ENCODE measurements at regions not wholly inside any gene's neighbourhood (a gene's known extent, or its start where the extent isn't known, plus 50 kb on each side); places are given as distances from the start of the nearest gene placed in this dataset.

DNA sequence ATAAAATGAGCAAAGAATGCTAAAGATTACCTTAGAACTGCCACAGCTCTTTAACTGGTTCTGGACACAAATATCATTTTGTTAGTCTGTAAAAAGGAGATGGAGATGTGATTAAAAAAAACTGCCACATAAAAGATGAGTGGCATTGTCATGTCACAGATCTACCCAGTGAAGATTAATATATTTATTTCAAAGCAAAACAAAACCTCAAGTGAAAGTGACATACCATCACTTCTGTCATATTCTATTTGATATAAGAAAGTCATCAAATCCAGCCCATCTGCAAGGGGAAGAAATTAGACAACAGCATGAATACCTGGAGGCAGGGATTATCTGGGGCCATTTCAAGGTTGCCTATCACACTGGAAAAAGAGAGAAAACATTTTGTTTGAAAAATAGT lies 417.6 kb upstream of the LRRTM4 start:
- DNase-seq, result no peak
- Mint-ChIP-seq H3K4me3 (no peak overlapping the region), H3K27me3 (no peaks in the 10 kb centered on the region), H3K36me3 (no peaks in the 10 kb centered on the region), H3K4me1 (no peaks in the 10 kb centered on the region), H3K9me3 (peaks cover 0 to 4% of the 10 kb centered on the region in 2 donors), H3K27ac (no peak overlapping the region)
- no peak for ATAC-seq (replicated peaks)

- Mint-ChIP-seq H3K9me3 (peaks cover 1 to 4% of the 10 kb centered on the region in 2 donors), H3K4me1 (no peaks in the 10 kb centered on the region), H3K36me3 (no peaks in the 10 kb centered on the region), H3K27ac (no peak overlapping the region), H3K27me3 (no peaks in the 10 kb centered on the region), H3K4me3 (no peak overlapping the region)
- DNase-seq, result no peak
- no peak for ATAC-seq (replicated peaks)
These were observed 432.8 kb upstream of the LRRTM4 start for GRCh38 chr2:77954931-77955330.

DNA sequence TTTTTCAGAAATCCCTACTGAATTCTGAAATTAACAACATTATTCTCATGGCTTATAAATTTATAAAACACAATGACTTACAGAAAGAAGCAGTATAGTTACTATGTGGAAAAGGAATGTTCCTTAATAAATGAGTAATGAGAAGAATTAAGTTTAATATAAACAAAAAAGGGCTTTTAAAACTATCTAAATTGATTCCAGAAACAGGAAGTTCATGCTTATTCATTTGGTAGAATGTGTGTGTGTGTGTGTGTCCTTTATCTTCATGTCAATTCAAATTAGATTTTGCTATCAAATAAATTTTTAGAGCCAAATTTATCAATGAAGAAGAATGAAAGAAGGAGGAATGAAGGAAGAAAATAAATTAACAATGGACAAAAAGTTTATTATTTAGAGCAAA lies 440.8 kb upstream of the LRRTM4 start:
- no peak for ATAC-seq (replicated peaks)
- H3K9me3 Mint-ChIP-seq, result peaks cover 4 to 12% of the 10 kb centered on the region in 2 donors
- H3K36me3 Mint-ChIP-seq, result no peaks in the 10 kb centered on the region
- H3K27ac Mint-ChIP-seq, result no peak overlapping the region
- H3K27me3 Mint-ChIP-seq, result no peaks in the 10 kb centered on the region
- no peak overlapping the region for H3K4me3 Mint-ChIP-seq
- H3K4me1 Mint-ChIP-seq, result no peaks in the 10 kb centered on the region
- no peak for DNase-seq

DNA sequence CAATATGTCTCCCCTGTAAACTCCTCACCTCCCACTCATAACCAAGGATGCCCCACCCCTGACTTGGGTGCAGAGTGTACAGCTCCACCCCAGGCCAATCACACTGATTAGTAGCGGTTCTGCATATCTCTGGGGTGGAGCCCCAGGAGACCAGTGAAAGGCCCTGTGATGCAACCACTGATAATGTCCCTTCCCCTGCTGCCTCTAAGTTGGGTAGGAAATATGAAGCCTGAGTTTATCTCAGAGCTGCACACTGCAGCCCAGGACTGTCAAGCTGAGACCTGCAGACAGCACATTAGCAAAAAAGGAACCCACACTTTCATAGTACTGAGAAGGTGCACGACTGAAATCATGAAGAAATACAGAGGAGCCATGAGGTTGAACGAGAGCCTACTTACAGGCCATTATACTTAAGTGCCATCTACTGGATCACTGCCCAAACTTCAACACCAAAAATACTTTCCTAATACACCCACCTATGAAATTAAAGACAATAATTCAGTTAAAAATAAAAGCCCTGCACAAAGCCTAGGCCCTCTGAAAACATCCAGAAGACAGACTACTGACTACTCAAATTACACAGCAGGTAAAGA lies 455.4 kb upstream of the LRRTM4 start:
- no peak for DNase-seq
- ATAC-seq (replicated peaks), result no peak
- no peaks in the 10 kb centered on the region for H3K4me1 Mint-ChIP-seq
- H3K4me3 Mint-ChIP-seq, result no peak overlapping the region
- peaks cover 14 to 16% of the 10 kb centered on the region in 2 donors for H3K9me3 Mint-ChIP-seq
- no peaks in the 10 kb centered on the region for H3K36me3 Mint-ChIP-seq
- no peaks in the 10 kb centered on the region for H3K27me3 Mint-ChIP-seq
- no peak overlapping the region for H3K27ac Mint-ChIP-seq

DNA sequence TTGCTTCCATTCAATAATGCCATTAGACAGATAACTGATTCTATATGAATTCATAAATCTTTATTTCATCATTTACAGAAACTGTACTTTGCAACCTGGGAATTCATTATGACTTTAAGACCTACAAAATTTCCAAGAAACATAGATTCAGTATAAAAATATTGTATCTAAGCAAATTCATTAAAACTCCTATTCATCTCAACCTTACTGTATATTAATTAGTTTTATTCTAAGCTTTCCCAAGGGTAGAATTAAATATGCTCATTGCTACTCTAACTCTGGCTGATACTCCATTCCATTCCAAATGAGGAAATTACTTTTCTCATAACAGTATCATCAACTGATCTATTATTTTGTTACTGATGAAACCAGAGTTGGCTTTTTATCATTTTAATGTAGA lies 473.0 kb upstream of the LRRTM4 start:
- H3K27ac Mint-ChIP-seq, result no peak overlapping the region
- H3K36me3 Mint-ChIP-seq, result no peaks in the 10 kb centered on the region
- ATAC-seq (replicated peaks) (no peak), DNase-seq (no peak)
- no peaks in the 10 kb centered on the region for H3K9me3 Mint-ChIP-seq
- H3K4me3 Mint-ChIP-seq, result no peak overlapping the region
- H3K27me3 Mint-ChIP-seq, result no peaks in the 10 kb centered on the region
- H3K4me1 Mint-ChIP-seq, result no peaks in the 10 kb centered on the region

GRCh38 chr2:77999376-77999775 lies 477.2 kb upstream of the LRRTM4 start:
- no peaks in the 10 kb centered on the region for H3K9me3 Mint-ChIP-seq
- no peaks in the 10 kb centered on the region for H3K4me1 Mint-ChIP-seq
- no peak overlapping the region for H3K4me3 Mint-ChIP-seq
- H3K36me3 Mint-ChIP-seq, result no peaks in the 10 kb centered on the region
- H3K27ac Mint-ChIP-seq, result no peak overlapping the region
- DNase-seq, result no peak
- no peaks in the 10 kb centered on the region for H3K27me3 Mint-ChIP-seq
- no peak for ATAC-seq (replicated peaks)

DNA sequence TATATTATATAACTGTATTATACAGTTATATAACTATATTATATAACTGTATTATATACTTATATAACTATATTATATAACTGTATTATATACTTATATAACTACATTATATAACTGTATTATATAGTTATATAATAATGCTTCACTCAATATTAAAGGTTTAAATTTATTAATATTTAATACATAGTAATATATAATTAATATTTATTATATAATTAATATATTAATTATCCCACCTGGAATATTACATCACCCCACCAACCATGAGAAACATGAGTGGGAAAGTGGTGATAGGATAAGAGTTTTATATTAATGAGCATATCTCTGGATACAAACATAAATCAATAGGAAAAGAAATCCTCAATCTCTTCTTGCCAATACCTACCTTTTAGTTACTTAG lies 487.1 kb upstream of the LRRTM4 start:
- H3K4me3 Mint-ChIP-seq, result no peak overlapping the region
- no peaks in the 10 kb centered on the region for H3K4me1 Mint-ChIP-seq
- H3K36me3 Mint-ChIP-seq, result no peaks in the 10 kb centered on the region
- DNase-seq (no peak), ATAC-seq (replicated peaks) (no peak)
- H3K27ac Mint-ChIP-seq, result no peak overlapping the region
- H3K9me3 Mint-ChIP-seq, result peaks cover 0 to under 1% of the 10 kb centered on the region in 2 donors
- no peaks in the 10 kb centered on the region for H3K27me3 Mint-ChIP-seq

DNA sequence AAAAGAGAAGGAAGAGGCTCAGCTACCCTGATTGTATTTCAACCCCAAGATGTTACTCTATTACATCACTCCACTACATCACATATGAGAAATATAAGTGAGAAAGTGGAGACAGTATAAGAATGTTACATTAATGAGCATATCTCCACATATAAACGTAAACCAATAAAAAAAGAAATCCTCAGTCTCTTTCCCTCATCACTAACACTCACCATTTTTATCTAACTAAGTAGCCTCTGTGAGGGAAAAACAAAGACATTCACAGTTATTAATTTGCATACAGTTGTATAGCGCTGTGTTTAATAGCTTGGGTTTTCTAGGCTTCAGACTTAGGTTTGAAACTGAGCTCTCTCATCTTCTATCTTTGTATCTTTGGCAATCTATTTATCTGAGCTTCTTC lies 489.1 kb upstream of the LRRTM4 start:
- no peak for DNase-seq
- no peaks in the 10 kb centered on the region for H3K36me3 Mint-ChIP-seq
- no peaks in the 10 kb centered on the region for H3K27me3 Mint-ChIP-seq
- H3K4me3 Mint-ChIP-seq, result no peak overlapping the region
- ATAC-seq (replicated peaks), result no peak
- no peaks in the 10 kb centered on the region for H3K4me1 Mint-ChIP-seq
- no peak overlapping the region for H3K27ac Mint-ChIP-seq
- peaks cover 0 to 2% of the 10 kb centered on the region in 2 donors for H3K9me3 Mint-ChIP-seq

- H3K36me3 Mint-ChIP-seq, result no peaks in the 10 kb centered on the region
- no peak overlapping the region for H3K27ac Mint-ChIP-seq
- H3K4me1 Mint-ChIP-seq, result no peaks in the 10 kb centered on the region
- peaks cover 2 to 4% of the 10 kb centered on the region in 2 donors for H3K9me3 Mint-ChIP-seq
- DNase-seq, result no peak
- no peaks in the 10 kb centered on the region for H3K27me3 Mint-ChIP-seq
- no peak for ATAC-seq (replicated peaks)
- H3K4me3 Mint-ChIP-seq, result no peak overlapping the region
These were observed 498.3 kb upstream of the LRRTM4 start for GRCh38 chr2:78020491-78020890.

- DNase-seq (no peak), ATAC-seq (replicated peaks) (no peak)
- Mint-ChIP-seq H3K36me3 (no peaks in the 10 kb centered on the region), H3K9me3 (peaks cover 2 to 4% of the 10 kb centered on the region in 2 donors), H3K4me1 (no peaks in the 10 kb centered on the region), H3K27me3 (no peaks in the 10 kb centered on the region), H3K4me3 (no peak overlapping the region), H3K27ac (no peak overlapping the region)
These were observed 501.2 kb upstream of the LRRTM4 start for GRCh38 chr2:78023356-78023755.

DNA sequence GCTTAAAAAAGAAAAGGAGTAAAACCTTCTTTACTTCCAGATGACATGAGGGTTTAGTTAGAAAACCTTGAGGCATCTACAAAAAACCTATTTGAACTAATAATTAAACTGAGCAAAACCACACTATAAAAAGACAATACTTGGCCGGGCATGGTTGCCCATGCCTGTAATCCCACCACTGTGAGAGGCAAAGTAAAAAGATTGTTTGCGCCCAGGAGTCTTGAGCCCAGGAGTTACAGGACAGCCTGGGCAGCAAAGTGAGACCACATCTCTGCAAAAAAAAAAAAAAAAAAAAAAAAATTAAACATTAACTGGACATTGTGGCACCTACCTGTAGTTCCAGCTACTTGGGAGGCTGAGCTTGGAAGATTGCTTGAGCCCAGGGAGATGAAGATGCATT lies 502.8 kb upstream of the LRRTM4 start:
- Mint-ChIP-seq H3K4me3 (no peak overlapping the region), H3K36me3 (no peaks in the 10 kb centered on the region), H3K9me3 (peaks cover 9 to 14% of the 10 kb centered on the region in 2 donors), H3K27ac (no peak overlapping the region), H3K4me1 (no peaks in the 10 kb centered on the region), H3K27me3 (no peaks in the 10 kb centered on the region)
- no peak for ATAC-seq (replicated peaks)
- DNase-seq, result no peak

GRCh38 chr2:78029392-78029995 lies 507.3 kb upstream of the LRRTM4 start:
- ATAC-seq (replicated peaks), result no peak

GRCh38 chr2:78034706-78035105 lies 512.5 kb upstream of the LRRTM4 start:
- Mint-ChIP-seq H3K27me3 (no peaks in the 10 kb centered on the region), H3K4me3 (no peak overlapping the region), H3K27ac (no peak overlapping the region), H3K36me3 (no peaks in the 10 kb centered on the region), H3K9me3 (peaks cover 2 to 13% of the 10 kb centered on the region in 2 donors), H3K4me1 (no peaks in the 10 kb centered on the region)
- ATAC-seq (replicated peaks) (no peak), DNase-seq (no peak)

More at GRCh38 chr2:78029392-78029995, 507.3 kb upstream of the LRRTM4 start:
- Mint-ChIP-seq H3K27me3 (no peaks in the 10 kb centered on the region), H3K36me3 (no peaks in the 10 kb centered on the region), H3K4me1 (no peaks in the 10 kb centered on the region), H3K27ac (no peak overlapping the region), H3K4me3 (no peak overlapping the region), H3K9me3 (peaks cover 7 to 17% of the 10 kb centered on the region in 2 donors)
- DNase-seq, result no peak

DNA sequence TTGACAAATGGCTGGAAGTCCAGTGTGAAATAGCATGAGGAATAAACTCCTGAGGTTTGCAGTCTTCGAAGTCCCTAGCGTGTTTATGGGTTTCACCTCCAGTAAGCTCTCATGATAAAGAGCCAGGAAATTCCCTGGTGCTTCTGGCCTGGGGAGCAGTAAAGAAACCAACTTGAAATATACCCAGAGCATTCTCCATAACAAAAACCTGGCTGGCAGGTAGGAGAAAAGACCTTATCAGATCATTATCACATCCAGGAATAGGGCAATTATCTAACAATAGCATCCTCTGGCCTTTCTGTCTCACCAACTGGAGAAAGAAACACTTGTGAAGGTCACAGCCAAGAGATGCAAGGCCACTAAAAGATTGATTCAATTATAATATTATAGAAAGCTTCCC lies 513.6 kb upstream of the LRRTM4 start:
- ATAC-seq (replicated peaks) (no peak), DNase-seq (no peak)
- Mint-ChIP-seq H3K4me1 (no peaks in the 10 kb centered on the region), H3K9me3 (peaks cover 0 to 14% of the 10 kb centered on the region in 2 donors), H3K36me3 (no peaks in the 10 kb centered on the region), H3K27ac (no peak overlapping the region), H3K27me3 (no peaks in the 10 kb centered on the region), H3K4me3 (no peak overlapping the region)

GRCh38 chr2:78051480-78051879 lies 529.3 kb upstream of the LRRTM4 start:
- H3K4me3 Mint-ChIP-seq, result no peak overlapping the region
- ATAC-seq (replicated peaks) (no peak), DNase-seq (no peak)
- H3K4me1 Mint-ChIP-seq, result no peaks in the 10 kb centered on the region
- no peaks in the 10 kb centered on the region for H3K27me3 Mint-ChIP-seq
- peaks cover 16 to 26% of the 10 kb centered on the region in 2 donors for H3K9me3 Mint-ChIP-seq
- H3K36me3 Mint-ChIP-seq, result no peaks in the 10 kb centered on the region
- H3K27ac Mint-ChIP-seq, result no peak overlapping the region

Measured in stimulated activated naive B cell treated with anti-CD40 and anti-IgM and Interleukin-4, amounts not matched to agents 10 μg/mL and 1 μg/mL and 100 μg/mL, for 72 hours (primary cell).